Liver (tissue), 3 donors: ENCODE measurements at regions not wholly inside any gene's neighbourhood (a gene's known extent, or its start where the extent isn't known, plus 50 kb on each side); places are given as distances from the start of the nearest gene placed in this dataset.

Experiments
- ATF3 ChIP-seq: IDR thresholded peaks from 2 replicates; pipeline ENCODE4 v1.6.1; 2016; ENCODE audit warnings: antibody characterized with exemption
- CTCF ChIP-seq: fragments of 150-350 bp; IDR thresholded peaks from 2 replicates; pipeline ENCODE4 v1.5.1; 2017; ENCODE audit warnings: improper control_type of control experiment, low read depth, low read length; ENCODE audit not compliant: missing input control
- FOXA1 ChIP-seq: IDR thresholded peaks from 2 replicates; pipeline ENCODE4 v1.6.1; 2016; ENCODE audit warnings: antibody characterized with exemption
- GABPA ChIP-seq, 2 donors: IDR thresholded peaks in 1 of 2; conservative IDR thresholded peaks in 1 of 2; 2 replicates each; pipeline ENCODE4 v1.6.1; 2016; ENCODE audit warnings: antibody characterized with exemption in 2 of 2, mild to moderate bottlenecking in 1 of 2, moderate library complexity in 1 of 2
- JUND ChIP-seq, 2 donors: IDR thresholded peaks; 2 replicates each; pipeline ENCODE4 v1.6.1; 2016; ENCODE audit warnings: antibody characterized with exemption in 2 of 2
- MAX ChIP-seq: IDR thresholded peaks from 2 replicates; pipeline ENCODE4 v1.6.1; 2016; ENCODE audit warnings: antibody characterized with exemption
- REST ChIP-seq: IDR thresholded peaks from 2 replicates; pipeline ENCODE4 v1.6.1; 2016; ENCODE audit warnings: antibody characterized with exemption, mild to moderate bottlenecking
- RXRA ChIP-seq, 2 donors: IDR thresholded peaks; 2 replicates each; pipeline ENCODE4 v1.6.1; 2017 to 2018; ENCODE audit warnings: antibody characterized with exemption in 2 of 2, mild to moderate bottlenecking in 1 of 2
- SP1 ChIP-seq: IDR thresholded peaks from 2 replicates; pipeline ENCODE4 v1.6.1; 2018; ENCODE audit warnings: antibody characterized with exemption, mild to moderate bottlenecking
- YY1 ChIP-seq: IDR thresholded peaks from 2 replicates; pipeline ENCODE4 v1.6.1; 2016; ENCODE audit warnings: antibody characterized with exemption, mild to moderate bottlenecking
- donor health status: healthy.
- donor health status: healthy.

GRCh38 chrX:45714866-45715265, 514.2 kb upstream of the DIPK2B start:
- no peak for TF ChIP-seq YY1
- no peak for TF ChIP-seq RXRA (IDR thresholded peaks at IDR 0.05)
- TF ChIP-seq REST = no peak
- no peak for TF ChIP-seq CTCF
- TF ChIP-seq GABPA (IDR thresholded peaks at IDR 0.05 in 1 of 2, conservative IDR thresholded peaks at IDR 0.05 in 1 of 2) = no peak
- TF ChIP-seq MAX = no peak
- TF ChIP-seq JUND (IDR thresholded peaks at IDR 0.05) = no peak
- no peak for TF ChIP-seq FOXA1
- no peak for TF ChIP-seq ATF3
- TF ChIP-seq SP1 = no peak
